ENCODE measurements at regions not wholly inside any gene's neighbourhood (a gene's known extent, or its start where the extent isn't known, plus 50 kb on each side); places are given as distances from the start of the nearest gene placed in this dataset.

DNA sequence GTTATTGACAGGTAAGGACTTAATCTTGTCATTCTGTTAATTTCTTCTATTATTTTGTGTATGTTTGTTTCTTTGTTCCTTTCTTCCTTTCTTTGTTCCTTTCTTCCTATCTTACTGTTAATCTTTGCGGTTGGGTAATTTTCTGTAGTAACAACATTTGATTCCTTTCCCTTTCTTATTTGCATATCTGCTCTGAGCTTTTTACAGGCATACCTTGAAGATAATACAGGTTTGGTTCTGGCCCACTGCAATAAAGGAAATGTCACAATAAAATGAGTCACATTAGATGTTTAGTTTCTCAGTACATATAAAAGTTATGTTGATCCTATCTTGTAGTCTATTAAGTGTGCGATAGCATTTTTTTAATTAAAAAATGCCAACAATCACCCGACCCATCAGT is 440.7 kb downstream of the NFIB start (continued):
- no peak for TF ChIP-seq PKNOX1 (IDR thresholded peaks at IDR 0.05)
- no peak for TF ChIP-seq ZNF217 (IDR thresholded peaks at IDR 0.05)

- ChIA-PET POLR2A (no interaction called here), CTCF (no interaction called here), RAD21 (ENCODE audit: unreplicated experiment) (no interaction called here), SMC1A (ENCODE audit: uncharacterized antibody, unreplicated experiment) (interaction anchor here (1.0 kb wide), 1 partner anchor 10 kb away, joined by 3 read pairs; no protein-coding TSS in a partner anchor)
- Histone ChIP-seq H3K36me3 (ENCODE audit: control insufficient read depth in 2 of 2, insufficient read depth in 2 of 2, low read length in 1 of 2) (no peaks in the 10 kb centered on the region), H2AFZ (ENCODE audit: control insufficient read depth, low read depth, low read length) (no peak overlapping the region), H3K4me2 (ENCODE audit: control insufficient read depth, insufficient read depth) (no peak overlapping the region), H3K4me3 (no peak overlapping the region), H4K20me1 (ENCODE audit: control insufficient read depth, insufficient read depth) (no peaks in the 10 kb centered on the region), H3K79me2 (ENCODE audit: control insufficient read depth, insufficient read depth, low read length) (no peaks in the 10 kb centered on the region), H3K4me1 (ENCODE audit: control insufficient read depth, insufficient read depth, low read length) (no peaks in the 10 kb centered on the region), H3K27ac (ENCODE audit: control insufficient read depth, insufficient read depth) (no peak overlapping the region), H3K27me3 (replicated peaks in 1 of 2; ENCODE audit: control insufficient read depth in 2 of 2, insufficient read depth in 2 of 2, low read length in 1 of 2) (no peaks in the 10 kb centered on the region), H3K9ac (ENCODE audit: control insufficient read depth, insufficient read depth, low read length) (no peak overlapping the region), H3K9me3 (replicated peaks; ENCODE audit: control insufficient read depth, insufficient read depth, low read length) (no peaks in the 10 kb centered on the region)
- ATAC-seq: no peak
- WGBS (ENCODE audit: insufficient coverage, insufficient replicate concordance, low lambda C conversion rate, missing lambda C conversion rate): 57% methylated on average over 4 of the region's 4 CpGs
- no TSS peak for BruUV-seq (replicated peaks)
- FAIRE-seq: no peak
- no peak for DNase-seq (ENCODE audit: low read depth, low spot score)
- in situ Hi-C loops (cut with MboI): no loop called here
- intact Hi-C loops (cut with micrococcal nuclease; ENCODE audit: unreplicated experiment): no loop called here
- TF ChIP-seq CREB1 (IDR thresholded peaks at IDR 0.05; ENCODE audit: low read depth): no peak
- TF ChIP-seq HDGF (IDR thresholded peaks at IDR 0.05): no peak
- TF ChIP-seq CUX1 (IDR thresholded peaks at IDR 0.05; ENCODE audit: insufficient replicate concordance, low read depth, low read length): no peak
- TF ChIP-seq SMC3 (IDR thresholded peaks at IDR 0.05; ENCODE audit: borderline replicate concordance, low read length): no peak
- TF ChIP-seq HDAC2 (IDR thresholded peaks at IDR 0.05): no peak
- TF ChIP-seq ZNF384 (IDR thresholded peaks at IDR 0.05; ENCODE audit: borderline replicate concordance, low read depth, low read length): no peak
- TF ChIP-seq RBBP5 (conservative IDR thresholded peaks at IDR 0.05): no peak
- TF ChIP-seq MLLT1 (IDR thresholded peaks at IDR 0.05): no peak
- no peak for TF ChIP-seq MTA3 (IDR thresholded peaks at IDR 0.05; ENCODE audit: borderline replicate concordance, low read length)
- TF ChIP-seq CBX3 (IDR thresholded peaks at IDR 0.05; ENCODE audit: borderline replicate concordance, low read depth): no peak
- TF ChIP-seq, protein P1, sequence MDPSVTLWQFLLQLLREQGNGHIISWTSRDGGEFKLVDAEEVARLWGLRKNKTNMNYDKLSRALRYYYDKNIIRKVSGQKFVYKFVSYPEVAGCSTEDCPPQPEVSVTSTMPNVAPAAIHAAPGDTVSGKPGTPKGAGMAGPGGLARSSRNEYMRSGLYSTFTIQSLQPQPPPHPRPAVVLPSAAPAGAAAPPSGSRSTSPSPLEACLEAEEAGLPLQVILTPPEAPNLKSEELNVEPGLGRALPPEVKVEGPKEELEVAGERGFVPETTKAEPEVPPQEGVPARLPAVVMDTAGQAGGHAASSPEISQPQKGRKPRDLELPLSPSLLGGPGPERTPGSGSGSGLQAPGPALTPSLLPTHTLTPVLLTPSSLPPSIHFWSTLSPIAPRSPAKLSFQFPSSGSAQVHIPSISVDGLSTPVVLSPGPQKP (IDR thresholded peaks at IDR 0.05; ENCODE audit: low read depth, low read length): no peak
Measured at GRCh38 chr9:13868336-13868735, 445.6 kb downstream of the NFIB start.
